GM21360 (cell line): ENCODE measurements at regions not wholly inside any gene's neighbourhood (a gene's known extent, or its start where the extent isn't known, plus 50 kb on each side); places are given as distances from the start of the nearest gene placed in this dataset.
"Not testable (repeated sequence)": the region's sequence is repeated elsewhere in the genome, so short reads cannot be mapped to it uniquely, and the experiment has no call there.

Experiments used
- ATAC-seq: cut with Tn5 transposase; IDR thresholded peaks from one replicate; pipeline ENCODE4 v1.9.1; 2021; ENCODE audit warnings: mild to moderate bottlenecking, moderate library complexity; ENCODE audit not compliant: unreplicated experiment

DNA sequence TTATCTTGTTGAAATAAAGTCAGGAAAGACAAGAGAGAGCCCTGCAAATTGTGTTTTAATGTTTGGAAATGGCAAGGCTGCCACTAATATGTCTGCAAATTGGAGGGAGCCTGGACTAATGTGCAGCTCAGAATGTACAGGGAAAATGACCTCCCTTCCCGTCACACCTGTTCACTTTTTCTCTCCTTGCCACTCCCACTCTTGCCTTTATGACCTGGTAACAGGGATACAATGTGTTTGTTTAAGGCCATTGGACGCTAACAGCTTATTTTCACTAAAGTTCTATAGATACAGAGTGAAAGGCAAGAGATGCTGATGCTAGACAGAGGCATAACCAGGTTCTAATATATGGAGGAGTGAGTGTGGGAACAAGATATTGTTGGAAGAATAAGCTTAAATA, 203.9 kb downstream of the RAB38 start:
- ATAC-seq: no peak

DNA sequence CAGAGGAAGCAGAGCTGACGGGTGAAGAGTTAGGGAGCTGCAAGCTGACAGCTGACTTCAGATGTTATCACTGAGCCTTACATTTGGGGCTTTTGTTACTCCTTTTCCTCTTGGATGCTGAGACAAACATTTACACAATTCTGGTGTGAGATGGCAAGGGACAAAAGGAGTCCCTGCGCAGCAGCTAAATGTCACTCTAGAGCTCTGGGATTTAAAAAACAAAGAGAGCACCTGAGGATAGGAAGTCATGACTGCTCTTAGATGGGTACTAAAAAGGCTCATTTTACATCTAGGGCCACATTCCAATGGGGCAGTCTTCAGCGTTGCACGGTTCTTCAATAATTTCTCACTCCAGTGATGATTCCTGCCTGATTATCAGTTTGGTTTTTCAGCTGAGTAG, 204.5 kb downstream of the RAB38 start:
- no peak for ATAC-seq

GRCh38 chr11:87967459-87967858, 207.8 kb downstream of the RAB38 start:
- ATAC-seq: no peak

- no peak for ATAC-seq
These were observed 208.5 kb downstream of the RAB38 start for GRCh38 chr11:87966694-87967093.

GRCh38 chr11:87966216-87966615, 209.0 kb downstream of the RAB38 start:
- no peak for ATAC-seq

DNA sequence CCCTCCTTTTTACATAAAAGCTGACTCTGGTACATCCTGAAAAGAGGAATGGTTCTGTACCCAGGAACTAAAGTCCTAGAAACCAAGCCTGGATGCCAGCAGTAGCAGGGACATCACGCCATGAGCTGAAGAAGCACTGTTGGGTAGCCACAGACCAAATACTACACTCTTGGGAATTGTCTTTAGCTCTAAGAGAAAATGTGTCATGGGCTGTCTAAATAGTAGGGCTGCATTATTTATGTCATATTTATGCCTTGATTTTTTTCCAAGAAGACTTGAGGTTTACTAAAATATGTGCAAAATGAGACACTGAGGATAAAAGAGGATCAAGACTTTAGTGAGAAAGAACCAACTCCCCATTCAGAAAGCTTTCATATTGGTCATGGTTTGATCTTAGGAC, 213.6 kb downstream of the RAB38 start:
- no peak for ATAC-seq

GRCh38 chr11:87957961-87958360, 217.3 kb downstream of the RAB38 start:
- ATAC-seq: no peak

DNA sequence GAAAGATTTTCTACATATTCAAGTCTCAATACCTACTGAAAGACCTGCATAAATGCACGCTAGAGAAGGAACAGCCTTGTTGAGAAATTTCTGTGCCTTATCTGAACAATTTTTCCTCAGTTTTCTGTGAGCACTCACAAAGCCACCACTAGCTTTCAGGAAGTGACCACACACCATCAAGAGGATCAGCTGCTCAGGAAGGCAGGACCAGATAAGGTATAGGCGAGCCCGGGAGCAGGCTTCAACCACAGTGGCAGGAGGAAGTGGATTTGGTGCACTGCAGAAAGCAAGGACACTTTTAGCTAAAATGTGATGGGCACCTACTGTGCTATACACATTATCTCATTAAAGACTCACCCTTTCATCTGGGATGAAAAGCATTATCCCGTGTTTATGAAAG, 220.8 kb downstream of the RAB38 start:
- no peak for ATAC-seq

DNA sequence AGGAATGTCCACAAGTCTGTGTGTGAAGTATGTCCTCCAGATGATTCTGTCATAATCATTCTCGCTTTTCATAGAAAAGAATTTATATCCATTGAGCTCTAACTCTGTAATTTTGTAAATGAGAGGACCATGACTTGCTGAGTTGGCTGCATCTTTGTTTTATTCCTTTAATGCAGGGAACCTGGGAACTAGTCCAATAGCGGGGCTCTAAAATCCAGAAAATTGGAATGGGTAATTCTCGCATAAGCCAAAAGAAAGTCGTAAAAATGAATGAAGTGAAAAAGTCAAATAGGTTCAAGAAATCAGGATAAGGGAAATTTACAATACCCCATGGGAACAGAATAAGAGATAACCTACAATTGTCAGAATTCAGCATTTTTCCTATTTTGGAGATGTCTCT, 232.5 kb downstream of the RAB38 start:
- ATAC-seq: no peak

- no peak for ATAC-seq
These were observed 241.1 kb downstream of the RAB38 start for GRCh38 chr11:87934182-87934581.

DNA sequence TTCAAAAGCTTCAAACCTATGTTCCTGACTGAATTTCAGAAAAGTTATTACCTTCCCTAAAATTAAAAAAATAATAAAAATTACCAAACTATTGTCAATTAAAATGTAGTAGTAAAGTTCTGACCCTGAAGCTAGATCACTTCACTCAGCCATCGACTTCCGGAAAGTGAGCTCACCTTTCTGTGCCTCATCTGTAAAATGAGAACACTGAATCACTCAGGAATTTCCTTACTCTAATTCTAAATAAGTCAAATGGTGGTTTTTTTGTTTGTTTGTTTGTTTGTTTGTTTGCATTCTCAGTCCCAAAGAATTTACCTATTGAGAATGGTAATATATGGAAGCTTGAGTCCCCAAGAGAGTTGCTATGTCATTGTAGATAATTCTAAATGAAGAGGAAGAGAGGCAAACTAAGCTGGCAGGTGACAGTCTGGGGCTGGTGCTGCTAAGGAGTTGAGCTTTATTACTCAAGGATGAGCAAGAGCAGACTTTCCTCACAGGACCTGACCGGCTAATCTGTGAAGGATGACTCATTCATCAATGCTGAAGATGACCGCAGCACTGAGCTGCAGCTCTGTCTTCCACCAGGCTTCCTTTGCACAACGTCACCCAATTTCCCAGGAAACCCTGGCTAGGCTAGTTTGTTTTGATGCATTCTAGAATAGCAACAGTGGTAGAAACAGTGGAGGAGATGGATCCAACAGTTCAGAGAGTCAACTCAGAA, 248.8 kb downstream of the RAB38 start:
- no peak for ATAC-seq

DNA sequence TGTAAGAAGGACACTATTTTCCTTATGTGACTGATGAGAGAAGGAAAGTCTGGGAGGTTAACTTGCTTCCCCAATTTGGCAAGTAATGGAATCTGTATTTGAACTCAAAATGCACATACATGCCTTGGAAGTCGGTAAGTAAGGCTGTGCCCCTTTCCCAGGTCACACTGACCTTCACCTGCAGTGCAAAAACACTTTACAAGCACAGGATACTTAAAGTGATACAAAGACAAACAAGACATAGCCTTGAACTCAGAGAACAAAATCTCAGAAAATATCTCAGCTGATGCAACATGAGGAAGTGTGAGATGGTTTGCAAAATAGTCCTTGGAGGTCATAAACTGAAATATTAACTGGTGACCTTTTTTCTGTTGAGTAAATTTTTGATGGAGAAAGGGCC, 251.1 kb downstream of the RAB38 start:
- no peak for ATAC-seq

DNA sequence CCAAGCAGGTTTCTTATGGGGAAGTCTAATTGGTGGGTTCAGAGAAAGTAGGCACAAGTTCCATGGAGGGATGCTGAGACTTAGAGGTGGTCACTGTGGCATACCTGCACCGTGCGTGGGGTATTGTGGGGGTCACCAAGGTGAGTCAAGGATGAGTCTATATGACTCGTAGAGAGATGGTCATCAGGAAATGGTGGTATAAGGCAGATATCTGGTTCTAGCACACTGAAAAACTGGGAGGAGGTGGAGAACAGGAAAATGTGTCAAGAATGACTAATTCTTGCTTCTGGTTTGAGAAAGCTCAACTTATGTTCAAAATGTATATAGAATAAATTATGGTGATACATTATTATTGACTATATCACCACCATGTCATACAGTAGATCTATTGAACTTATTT, 258.1 kb downstream of the RAB38 start:
- no peak for ATAC-seq

GRCh38 chr11:87909178-87909577, 266.1 kb downstream of the RAB38 start:
- no peak for ATAC-seq

DNA sequence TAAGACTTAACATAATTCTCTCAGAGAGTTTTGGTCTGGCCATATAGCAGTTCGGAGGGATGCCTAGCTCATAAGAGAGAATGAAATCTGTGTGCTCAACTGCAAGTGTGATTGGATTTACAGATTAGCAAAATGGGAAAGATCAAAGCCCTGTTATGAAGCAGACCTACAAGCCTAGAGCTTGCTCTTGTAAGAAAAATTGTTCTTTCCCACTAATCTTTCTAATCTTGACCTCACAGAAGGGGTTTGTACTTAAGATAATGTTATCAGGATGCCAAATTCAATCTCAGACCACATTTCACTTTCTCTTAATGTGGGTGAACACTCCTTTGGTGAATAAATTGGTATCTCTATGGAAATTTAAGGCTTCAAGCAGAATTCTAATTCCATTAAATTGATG, 267.2 kb downstream of the RAB38 start:
- ATAC-seq: no peak

DNA sequence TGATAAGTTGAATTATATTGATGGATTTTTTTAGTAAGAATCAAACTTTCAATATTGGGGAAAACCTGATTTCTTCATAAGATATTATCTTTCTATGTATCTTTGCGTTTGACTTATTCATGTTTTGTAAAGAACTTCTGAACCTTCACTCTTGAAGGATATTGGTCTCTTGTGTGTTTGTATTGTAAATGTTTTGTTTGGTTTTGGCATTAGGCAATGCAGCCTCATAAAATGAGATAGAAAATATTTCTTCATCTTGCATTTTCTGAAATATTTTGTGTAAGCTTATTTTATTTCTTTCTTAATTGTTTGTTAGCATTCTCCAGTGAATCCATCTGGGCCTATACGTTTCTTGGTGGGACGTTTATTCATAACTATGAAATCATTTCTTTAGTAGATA, 271.9 kb downstream of the RAB38 start:
- ATAC-seq: no peak

DNA sequence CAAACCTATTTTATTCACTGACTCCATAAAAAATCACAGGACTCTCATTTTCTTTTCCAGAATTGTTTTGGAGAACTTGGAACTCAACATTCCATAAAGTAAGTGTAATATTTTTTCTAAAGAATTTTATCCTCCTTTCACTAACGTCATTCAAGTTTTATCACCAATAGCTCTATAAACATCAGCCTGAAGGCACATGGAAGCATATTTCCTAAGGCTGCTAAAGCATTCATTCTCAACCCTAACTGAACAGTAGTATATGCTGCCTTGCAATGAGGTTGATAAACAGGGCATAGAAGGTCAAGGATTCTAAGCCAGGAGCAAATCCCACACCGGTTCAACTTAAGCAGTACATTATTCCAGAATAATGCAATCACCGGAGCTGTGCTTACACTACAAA, 273.9 kb downstream of the RAB38 start:
- no peak for ATAC-seq

GRCh38 chr11:87897921-87898320, 277.3 kb downstream of the RAB38 start:
- ATAC-seq: no peak

- no peak for ATAC-seq
These were observed 278.2 kb downstream of the RAB38 start for GRCh38 chr11:87897071-87897470.

DNA sequence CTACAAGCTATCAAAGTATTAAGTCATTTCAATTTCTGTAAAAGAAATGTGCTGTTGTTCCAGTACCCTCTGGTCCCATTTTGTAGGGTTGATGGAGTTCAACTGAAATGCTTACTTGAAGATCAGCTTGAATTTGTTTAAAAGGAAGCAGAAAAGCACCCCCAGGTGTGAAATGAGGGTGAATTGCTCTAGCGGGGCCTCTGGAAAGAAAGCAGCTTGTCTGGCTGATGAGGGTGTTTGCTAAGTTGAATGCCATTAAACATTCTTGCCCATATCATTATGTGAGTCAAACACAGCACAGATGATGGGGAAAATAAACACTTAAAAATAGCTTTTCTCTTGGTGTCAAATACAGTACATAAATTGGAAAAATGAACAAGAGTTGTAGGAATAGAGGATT, 280.3 kb downstream of the RAB38 start:
- ATAC-seq: no peak

- ATAC-seq: no peak
These were observed 283.0 kb downstream of the RAB38 start for GRCh38 chr11:87892291-87892690.

- ATAC-seq: no peak
These were observed 286.1 kb downstream of the RAB38 start for GRCh38 chr11:87889126-87889525.

DNA sequence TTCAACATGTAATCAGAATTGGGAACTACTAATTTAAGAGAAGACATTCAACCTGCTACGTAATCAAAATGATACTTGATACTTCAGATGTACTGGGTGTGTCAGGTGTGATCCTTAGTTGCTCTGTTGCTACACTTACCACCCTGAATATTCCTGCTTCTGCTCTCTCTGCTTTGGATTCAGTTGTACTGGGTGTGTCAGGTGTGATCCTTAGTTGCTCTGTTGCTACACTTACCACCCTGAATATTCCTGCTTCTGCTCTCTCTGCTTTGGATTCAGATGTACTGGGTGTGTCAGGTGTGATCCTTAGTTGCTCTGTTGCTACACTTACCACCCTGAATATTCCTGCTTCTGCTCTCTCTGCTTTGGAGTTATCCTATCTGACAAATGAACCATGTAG, 290.2 kb downstream of the RAB38 start:
- ATAC-seq: not testable (repeated sequence)
